GM18520 (cell line): ENCODE measurements at regions not wholly inside any gene's neighbourhood (a gene's known extent, or its start where the extent isn't known, plus 50 kb on each side); places are given as distances from the start of the nearest gene placed in this dataset.
"Not testable (repeated sequence)": the region's sequence is repeated elsewhere in the genome, so short reads cannot be mapped to it uniquely, and the experiment has no call there.

Experiments used
- ATAC-seq: cut with Tn5 transposase; IDR thresholded peaks from one replicate; pipeline ENCODE4 v1.9.1; 2021; ENCODE audit not compliant: unreplicated experiment

GRCh38 chr1:238484121-238484520 lies 593.4 kb upstream of the ZP4 start:
- ATAC-seq = no peak

- ATAC-seq = no peak
Observed at GRCh38 chr1:238476841-238477240, 586.1 kb upstream of the ZP4 start.

DNA sequence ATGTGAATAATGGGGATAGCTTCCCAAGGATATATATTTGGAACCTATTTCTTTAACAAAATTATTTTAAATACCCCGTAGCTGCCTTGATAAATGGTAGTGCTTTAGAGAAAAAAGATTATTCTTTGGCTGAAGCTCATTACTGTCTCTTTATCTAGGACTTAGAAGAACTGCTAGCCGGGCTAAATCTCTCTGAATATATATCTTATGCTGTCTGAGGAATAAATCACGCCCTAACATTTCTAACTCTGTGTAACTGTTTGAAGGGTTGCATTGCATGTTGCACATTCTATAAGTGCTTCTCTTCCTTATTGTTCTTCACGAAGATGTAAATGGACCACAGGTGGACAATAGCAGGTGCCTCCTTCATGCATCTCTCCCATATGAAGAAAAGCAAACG lies 585.0 kb upstream of the ZP4 start:
- no peak for ATAC-seq

DNA sequence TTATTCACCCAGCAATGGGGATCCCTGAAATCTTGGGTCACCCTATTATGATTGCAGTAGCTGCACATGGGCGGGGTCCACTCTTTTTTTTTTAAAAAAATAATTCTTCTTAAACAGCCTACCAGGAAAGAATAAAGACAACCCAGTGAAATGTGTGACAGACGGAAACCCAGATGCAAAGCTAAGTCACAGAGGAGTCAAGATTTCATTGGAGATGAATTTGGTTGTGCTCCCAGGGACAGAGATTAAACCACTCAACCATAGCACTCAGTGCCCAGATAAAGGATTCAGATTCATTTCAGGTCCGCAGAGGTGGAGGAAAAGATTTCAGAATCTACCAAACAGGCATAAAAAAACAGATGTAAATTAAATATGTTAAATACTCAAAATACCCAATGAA lies 583.5 kb upstream of the ZP4 start:
- no peak for ATAC-seq

- no peak for ATAC-seq
Observed at GRCh38 chr1:238469146-238469631, 578.5 kb upstream of the ZP4 start.

- no peak for ATAC-seq
Observed at GRCh38 chr1:238468068-238468467, 577.3 kb upstream of the ZP4 start.

GRCh38 chr1:238466459-238466858 lies 575.7 kb upstream of the ZP4 start:
- ATAC-seq = no peak

- no peak for ATAC-seq
Observed at GRCh38 chr1:238465449-238465848, 574.7 kb upstream of the ZP4 start.

DNA sequence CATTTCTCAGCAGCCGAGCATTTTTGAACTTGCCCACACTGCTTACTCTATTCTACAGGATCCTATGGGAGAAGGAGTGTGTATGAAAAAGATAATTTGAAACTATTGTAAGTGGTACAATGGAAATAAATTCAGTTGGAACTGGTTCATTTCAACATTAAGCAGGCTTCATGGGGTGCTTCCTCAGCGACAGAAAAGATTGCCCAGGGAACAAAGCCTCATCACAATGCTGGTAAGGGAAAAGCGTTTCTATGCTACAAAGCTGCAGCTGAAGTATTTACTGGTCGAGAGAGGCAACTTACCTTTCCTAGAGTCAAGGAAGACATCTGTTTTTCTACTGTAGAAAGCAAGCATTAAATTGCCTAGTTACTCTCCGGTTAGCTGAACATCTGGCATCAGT lies 568.2 kb upstream of the ZP4 start:
- ATAC-seq = no peak

- ATAC-seq = no peak
Observed at GRCh38 chr1:238457610-238458009, 566.9 kb upstream of the ZP4 start.

- no peak for ATAC-seq
Observed at GRCh38 chr1:238451781-238452310, 561.1 kb upstream of the ZP4 start.

GRCh38 chr1:238450976-238451375 lies 560.3 kb upstream of the ZP4 start:
- no peak for ATAC-seq

GRCh38 chr1:238443687-238444086 lies 553.0 kb upstream of the ZP4 start:
- ATAC-seq = no peak

GRCh38 chr1:238439511-238439910 lies 548.8 kb upstream of the ZP4 start:
- ATAC-seq = no peak

DNA sequence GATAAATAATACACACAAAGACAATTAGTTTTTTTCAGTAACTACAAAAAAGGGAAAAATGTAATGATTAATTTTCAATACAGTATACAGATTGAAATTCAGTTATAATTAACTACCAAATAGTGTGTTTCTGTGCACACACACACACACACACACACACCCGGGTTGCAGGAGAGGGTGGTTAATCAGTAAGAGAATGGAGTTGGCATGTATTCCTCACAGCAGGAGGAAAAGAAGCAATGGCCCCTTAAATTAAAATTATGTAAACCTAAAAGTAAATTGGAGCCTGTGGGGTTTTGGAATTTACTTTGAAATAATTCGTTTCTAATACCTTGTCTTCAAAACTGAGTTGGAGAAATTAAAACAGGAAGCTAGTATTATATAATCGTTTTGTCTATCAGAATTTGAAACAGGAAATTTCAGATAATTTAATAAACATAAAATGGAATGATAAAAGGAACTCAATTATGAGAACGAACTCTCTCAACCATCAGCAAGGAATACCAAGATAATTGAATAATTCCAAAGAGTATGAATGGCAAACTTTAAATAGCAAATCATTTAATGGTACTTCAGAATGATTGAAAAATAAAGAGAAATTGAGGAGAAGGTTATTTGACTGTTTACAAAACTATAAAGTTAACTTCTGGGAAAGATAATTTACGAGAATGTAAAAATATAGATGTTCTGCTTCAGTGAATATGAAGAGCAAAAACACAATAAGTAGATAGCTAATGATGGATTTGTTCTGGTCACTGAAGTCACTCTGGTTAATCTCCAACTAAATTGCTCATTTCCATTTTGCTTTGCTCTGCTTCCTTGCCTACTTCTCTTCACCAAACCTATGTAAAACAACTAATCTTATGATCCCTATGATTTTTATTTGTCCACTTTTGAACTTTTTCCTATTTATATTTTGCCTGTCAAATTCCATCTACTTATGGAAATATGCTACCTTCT lies 547.9 kb upstream of the ZP4 start:
- no peak for ATAC-seq

DNA sequence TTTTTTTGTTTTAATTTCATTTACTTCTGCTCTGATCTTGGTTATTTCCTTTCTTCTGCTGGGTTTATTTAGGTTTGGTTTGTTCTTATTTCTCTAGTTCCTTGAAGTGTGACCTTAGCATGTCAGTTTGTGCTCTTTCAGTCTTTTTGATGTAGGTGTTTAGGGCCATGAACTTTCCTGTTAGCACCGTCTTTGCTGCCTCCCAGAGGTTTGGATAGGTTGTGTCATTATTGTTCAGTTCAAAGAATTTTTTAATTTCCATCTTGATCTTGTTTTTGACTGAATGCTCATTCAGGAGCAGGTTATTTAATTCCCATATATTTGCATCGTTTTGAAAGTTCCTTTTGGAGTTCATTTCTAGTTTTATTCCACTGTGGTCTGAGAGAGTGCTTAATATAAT lies 539.0 kb upstream of the ZP4 start:
- not testable (repeated sequence) for ATAC-seq

GRCh38 chr1:238419209-238419608 lies 528.5 kb upstream of the ZP4 start:
- no peak for ATAC-seq

GRCh38 chr1:238409932-238410331 lies 519.2 kb upstream of the ZP4 start:
- ATAC-seq = no peak

GRCh38 chr1:238409191-238409850 lies 518.6 kb upstream of the ZP4 start:
- no peak for ATAC-seq

GRCh38 chr1:238408737-238409136 lies 518.0 kb upstream of the ZP4 start:
- no peak for ATAC-seq

DNA sequence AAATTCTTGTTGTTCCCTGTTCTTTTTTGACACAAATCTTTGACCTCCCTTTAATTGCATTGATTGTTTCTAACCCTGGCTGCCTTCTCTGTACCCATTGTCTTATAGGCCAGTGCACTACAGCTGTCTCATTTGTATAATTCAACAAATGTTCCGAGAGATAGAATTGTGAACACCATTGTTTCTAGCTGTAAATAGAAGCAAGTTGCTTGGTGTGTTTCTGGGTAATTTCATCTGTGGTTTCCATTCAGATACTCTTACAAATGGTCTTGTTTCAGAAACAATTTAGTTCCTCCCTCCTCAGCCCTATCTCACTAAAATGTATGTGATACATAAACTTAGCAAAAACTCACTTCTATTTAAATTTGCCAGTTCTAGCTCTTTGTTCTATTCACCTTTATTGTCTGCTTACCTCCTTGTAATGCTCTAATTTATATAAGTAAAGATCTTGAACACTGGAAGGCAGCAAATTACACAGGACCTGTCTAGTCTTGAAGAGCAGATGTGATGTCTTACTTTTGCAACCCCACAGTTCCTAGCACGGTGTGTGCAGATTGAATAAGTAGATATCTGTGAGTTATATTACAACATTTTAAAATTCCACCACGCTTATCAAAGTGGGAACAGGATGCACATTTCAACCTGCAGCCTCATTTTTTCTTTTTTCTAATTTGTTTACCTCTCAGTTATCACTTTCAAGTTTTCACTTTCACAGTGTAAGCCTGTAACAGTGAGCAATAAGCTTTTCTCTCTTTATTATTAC lies 515.6 kb upstream of the ZP4 start:
- no peak for ATAC-seq
